ENCODE measurements at regions not wholly inside any gene's neighbourhood (a gene's known extent, or its start where the extent isn't known, plus 50 kb on each side); places are given as distances from the start of the nearest gene placed in this dataset.

DNA sequence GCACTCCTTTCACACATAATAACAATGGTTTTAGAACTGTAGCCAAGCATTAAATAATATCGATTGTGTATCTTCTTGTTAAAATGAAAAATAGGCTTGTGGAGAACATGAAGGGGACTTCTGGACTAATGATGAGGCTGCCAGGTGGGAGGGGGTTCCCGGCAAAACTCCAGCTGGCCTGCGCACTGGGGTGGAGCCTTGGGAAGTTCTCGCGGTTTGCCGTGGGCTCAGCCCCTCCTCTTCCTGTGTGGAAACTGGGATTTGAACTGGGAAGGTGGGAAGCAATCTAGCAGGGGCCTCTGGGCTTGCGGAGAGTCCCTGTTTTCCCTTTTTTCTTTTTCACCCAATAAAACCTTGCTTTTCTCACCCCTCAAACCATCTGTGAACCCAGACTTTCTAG lies 113.7 kb upstream of the SLITRK1 start:
- no peak for FAIRE-seq

DNA sequence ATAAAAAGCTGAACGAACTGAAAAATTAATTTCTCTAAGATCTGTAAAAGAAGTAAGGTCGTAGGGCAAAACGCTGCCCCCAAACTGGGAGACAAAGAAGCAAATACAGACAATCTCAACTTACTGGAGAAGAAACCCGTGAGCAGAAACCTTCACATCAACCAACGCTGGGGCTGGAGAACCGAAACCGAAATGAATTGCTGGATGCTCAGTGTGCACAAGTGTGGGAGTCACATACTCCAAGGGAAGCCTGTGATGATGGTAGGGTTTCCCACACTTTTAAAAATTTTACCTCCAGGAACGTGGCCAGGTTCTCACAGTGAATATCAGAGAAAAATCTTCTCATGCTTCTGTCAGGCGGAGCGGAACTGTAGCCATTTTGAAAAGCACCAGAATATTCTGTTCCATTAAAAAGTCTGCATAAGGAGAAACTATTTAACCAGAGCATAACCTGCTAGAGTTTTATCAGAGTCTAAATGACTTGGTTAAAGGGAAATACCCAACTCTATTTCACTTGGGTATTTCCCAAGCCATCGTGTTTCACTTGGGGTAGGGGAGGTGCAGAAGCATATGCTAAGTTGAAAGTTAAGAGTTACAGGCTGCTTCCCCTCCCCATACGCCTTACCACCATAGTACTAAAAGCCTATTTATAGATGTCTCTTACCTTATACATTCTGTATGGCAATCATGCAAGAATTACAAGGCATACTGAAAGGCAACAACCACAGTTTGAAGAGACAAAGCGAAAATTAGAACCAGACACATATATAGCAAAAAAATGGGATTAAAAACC lies 110.5 kb upstream of the SLITRK1 start:
- FAIRE-seq: no peak

DNA sequence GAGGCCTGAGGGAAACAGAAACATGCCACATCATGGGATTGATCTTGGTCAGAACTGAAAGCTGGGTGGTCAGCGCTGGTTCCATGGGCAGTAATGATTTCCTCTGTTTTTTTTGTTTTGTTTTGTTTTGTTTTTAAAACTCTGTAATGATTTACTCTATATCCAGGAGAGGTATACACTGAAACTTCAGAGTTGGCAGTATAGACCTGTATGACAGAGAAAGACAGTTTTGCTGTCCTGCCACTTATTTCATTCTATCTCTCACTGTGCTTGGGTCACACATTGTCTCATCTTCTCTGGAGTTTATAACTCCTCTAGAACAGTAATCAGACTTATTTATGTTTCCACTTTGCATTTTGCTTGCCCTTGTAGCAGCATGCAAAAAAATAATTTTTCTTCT lies 105.1 kb upstream of the SLITRK1 start:
- FAIRE-seq: no peak

DNA sequence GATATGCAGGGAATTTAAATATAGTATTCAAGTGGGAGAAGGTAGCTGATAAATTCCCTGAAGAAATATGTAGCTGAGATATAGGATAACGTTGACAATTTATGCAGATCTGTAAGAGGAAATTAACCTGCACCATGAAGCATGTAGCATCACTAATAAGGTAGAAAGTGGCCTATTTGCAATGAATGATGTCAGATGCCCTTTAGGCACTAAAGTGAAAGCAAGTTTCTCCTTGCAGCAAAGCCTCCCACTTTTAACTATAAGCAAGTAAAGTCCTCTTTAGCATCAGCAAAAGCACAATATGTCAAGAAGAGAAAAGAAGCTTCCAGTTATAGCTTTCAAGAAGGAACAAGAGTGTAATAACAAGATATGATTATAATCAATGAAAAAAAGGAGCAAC lies 102.5 kb upstream of the SLITRK1 start:
- FAIRE-seq: no peak

DNA sequence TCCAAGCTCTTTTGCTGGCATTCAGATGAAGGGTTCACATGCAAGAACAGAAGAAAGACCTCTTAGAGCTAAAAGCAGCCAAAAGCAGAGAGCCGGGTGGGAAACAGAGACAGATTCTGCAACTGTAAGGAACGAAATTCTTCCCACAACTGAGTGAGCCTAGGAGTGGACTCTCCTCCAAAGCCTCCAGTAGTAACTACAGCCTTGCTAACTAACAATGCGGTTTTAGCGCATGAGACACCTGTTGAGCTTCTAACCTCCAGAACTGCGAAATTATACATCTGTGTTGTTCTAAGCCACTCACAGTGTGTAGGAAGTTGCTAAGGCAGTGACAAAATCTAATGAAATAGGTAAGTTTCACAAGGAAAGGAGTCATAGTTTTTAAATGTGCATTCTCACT lies 98.1 kb upstream of the SLITRK1 start:
- FAIRE-seq: no peak

DNA sequence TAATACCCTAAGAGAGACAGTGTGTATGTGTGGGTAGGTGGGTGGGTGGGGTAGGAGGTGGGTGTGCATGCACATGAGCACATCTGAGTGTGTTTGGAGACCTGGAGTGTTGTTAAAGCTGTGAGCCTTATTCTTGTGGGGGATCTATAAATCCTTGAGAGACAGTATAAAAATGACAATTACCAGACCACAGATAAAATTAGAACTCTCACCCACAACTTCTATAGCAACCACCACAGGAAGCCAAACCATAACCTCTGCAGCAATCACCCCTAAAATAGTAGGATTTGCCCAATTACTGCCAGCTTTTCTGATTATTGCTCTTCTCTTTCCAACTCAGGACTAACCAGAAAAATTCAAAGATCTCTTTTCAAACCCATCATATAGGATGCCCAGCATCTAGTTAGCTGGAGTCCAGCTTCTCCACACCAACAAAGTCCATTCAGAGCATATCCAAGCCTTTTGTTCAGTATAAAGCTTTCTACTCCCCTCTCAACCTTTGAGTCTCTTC lies 93.4 kb upstream of the SLITRK1 start:
- FAIRE-seq: no peak

DNA sequence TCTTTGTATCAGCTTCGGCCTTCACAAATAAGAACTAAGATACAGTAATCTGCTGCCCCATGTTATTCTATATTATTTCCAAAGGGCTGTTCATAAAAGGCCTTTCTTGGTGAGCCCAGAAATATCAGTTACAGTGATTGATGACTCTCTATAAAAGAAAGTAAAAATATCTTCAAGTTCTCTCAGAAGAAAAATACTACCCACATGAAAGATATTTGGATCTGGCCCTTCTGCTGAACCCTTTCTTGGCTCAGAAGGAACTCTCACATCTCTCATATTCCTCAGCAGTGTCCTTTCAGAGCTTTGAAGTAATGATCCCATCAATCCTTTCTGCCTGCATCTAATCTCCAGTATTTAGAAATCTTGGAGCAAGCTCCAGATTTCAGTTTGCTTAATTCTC lies 76.3 kb upstream of the SLITRK1 start:
- FAIRE-seq: no peak

DNA sequence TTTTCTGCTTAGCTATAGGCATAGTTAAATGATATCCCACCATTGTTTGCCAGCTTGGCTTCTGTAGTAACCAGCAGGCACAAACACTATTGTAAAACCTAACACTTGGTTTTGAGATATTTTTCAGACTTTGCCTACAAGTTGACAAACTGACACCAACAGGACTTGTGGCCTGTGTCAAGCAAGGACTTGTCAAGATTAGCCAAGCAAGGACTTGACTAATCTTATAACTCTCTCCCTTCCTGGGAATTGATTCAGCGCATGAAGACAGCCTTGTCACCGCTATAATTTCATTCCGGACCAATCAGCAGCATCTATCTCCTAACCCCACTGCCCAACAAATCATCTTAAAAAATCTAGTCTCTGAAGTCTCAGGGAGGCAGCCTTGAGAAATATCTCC lies 72.7 kb upstream of the SLITRK1 start:
- no peak for FAIRE-seq

DNA sequence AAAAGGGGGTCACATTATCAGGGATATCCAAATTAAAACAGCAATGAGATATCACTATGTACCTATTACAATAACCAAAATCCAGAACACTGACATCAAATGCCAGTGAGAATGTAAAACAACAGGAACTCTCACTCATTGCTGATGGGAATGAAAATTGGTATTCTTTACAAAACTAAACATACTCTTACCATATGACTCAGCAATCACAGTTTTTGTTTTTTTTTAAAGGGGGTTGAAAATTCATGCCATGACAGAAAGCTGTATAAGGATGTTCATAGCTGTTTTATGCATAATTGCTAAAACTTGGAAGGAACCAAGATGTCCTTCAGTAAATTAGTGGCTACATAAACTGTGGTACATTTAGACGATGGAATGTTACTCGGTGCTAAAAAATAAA lies 71.6 kb upstream of the SLITRK1 start:
- no peak for FAIRE-seq

DNA sequence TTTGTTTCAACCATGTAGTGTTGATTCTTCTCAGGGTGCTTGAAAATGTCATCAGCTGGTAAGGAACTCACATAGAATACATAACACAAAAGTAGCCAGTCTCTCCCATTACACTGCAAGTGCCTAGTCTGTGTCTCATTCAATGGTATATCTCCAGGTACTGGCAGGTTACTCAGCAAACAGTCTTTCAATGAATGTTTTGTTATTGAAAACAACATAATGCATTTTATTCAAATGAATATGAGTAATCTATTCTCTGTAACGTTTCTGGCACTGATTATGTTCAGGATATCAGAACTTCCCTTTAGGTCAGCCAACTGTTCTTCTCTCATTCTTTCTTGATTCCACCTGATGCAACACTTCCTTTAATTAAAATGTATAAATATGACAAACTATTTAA lies 68.0 kb upstream of the SLITRK1 start:
- no peak for FAIRE-seq

DNA sequence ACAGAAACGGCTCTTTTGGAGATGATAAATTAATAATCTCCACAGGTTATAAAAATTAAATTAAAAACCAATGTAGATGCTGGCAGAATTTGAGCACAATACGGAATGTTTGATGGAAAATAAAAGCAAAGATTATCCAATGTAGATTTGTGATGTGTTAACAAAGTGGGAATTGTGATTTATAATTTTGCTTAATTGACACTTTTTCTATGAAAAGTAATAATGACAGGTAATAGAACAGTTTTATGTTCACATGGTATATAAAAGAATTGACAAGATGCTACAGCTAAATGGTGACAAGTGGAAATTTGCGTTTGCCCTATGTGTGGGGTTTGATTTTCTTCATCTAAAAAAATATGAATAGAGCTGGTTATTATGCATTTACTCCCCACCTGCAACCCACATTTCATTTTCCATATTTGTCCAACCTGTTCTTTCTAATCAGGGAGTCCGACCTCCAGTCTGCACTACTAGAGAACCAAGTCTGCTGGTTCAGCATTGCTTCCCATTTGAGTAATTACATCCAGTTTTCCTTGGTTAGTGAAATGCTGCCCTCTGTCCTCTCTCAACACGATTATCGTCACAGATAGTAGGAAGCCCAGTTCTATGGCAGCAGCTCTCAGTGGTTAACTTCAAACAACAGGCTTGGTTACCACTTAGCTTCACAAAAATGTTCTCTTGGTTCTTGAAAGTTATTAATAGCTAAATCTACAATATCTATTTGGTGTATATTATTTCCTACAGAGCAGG lies 61.4 kb upstream of the SLITRK1 start:
- no peak for FAIRE-seq

DNA sequence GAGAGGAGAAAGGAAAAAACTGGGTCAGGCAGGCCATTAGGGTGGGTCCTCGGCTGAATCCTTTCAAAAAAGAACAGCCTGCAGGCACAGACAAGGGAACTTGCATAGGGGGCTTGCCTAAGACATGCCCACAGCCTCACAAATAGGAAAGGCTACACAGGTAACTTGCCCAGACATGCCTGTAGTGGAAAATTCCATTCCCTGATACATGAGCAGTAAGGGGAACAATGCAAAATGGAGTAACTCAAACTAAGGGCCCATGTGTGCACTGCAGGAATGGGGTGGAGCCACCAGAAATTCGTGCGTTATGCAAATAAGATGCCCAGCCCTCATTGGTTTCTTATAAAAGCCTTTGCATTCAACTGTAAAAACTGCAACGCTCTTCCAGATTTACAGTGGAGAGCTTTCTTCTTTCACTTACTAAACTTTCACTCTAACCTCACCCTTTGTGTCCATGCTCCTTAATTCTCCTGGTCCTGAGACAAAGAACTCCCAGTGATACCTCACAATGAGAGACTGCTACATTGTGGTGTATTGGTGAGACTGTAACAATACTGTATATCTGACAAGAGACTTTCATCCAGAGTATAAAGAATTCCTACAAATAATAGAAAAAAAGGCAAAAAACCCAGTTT lies 59.5 kb upstream of the SLITRK1 start:
- FAIRE-seq: no peak

DNA sequence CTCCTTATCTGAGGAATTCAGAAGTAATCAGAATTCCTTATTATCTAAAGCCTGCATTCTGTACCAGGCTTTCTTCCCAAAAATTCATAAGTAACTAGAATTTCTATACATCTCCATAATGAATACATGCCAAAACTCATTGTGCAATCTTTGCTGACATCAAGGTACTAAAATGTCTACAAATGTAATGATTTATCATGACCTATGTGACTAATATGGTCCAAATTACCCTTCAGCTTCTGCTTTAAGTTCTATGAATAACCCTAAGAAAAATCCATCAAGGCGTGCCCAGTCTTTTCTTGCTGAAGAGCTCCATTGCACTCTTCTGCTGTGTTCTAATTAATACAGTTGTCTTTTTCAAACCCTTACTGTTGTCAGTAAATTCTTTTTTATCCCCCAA lies 58.5 kb upstream of the SLITRK1 start:
- FAIRE-seq: no peak

DNA sequence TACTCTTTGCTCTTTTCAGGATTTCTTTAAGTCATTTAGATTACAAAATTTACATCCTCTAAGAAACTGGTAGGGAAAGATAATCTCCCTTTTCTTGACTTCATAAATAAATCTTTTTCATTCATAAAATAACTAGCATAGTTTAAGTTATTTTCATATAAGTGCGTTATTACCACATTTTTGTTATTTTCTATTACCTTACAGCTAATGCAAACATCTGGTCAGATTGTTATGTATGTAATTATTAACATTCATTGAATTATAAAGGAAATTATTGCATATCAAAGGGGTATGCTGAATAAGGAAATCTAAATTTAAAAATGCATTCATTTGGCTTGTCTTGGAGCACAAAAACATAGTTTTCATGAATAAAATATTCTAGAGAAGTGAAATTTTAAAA lies 55.3 kb upstream of the SLITRK1 start:
- peak; percentile 58 for FAIRE-seq

DNA sequence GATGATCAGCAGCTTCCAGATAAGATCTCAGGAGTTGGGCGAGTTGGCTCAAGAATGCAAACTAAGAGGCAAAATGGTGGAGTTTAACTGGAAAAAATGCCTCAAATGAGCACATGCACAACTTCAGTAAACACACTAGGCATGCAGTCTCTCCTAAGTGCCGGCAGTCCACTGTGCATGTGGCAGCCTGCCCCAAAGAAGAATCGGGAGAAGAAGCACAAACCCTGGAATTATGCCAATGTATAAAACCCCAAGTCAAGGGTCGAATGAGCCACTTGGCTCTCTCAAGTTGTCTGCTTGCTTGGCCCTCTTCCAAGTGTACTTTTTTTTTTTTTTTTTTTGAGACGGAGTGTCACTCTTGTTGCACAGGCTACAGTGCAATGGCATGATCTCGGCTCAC lies 53.3 kb upstream of the SLITRK1 start:
- no peak for FAIRE-seq
